Astrocyte (in vitro differentiated cells and primary cell): ENCODE measurements at regions not wholly inside any gene's neighbourhood (a gene's known extent, or its start where the extent isn't known, plus 50 kb on each side); places are given as distances from the start of the nearest gene placed in this dataset.

Experiments
- DNase-seq: peaks from one replicate; pipeline ENCODE4 v3.0.0-alpha.2; 2010; ENCODE audit warnings: low read depth
- FAIRE-seq: peaks from 2 replicates; lab custom pipeline; 2011; peaks lifted over from hg19 to GRCh38; lab: Jason Lieb, UNC
- H2AFZ ChIP-seq: 2 replicates; pipeline ENCODE4 v1.6.0; 2012; ENCODE audit warnings: low read depth, low read length, inconsistent platforms
- H3K27ac ChIP-seq: 2 replicates; pipeline ENCODE4 v1.5.1; 2011; ENCODE audit warnings: low read depth, low read length, inconsistent platforms
- H3K27me3 ChIP-seq: 2 replicates; pipeline ENCODE4 v1.6.0; 2011; ENCODE audit warnings: low read length, inconsistent platforms; ENCODE audit not compliant: insufficient read depth
- H3K36me3 ChIP-seq: 2 replicates; pipeline ENCODE4 v1.5.1; 2011; ENCODE audit warnings: low read length, inconsistent platforms; ENCODE audit not compliant: insufficient read depth
- H3K4me1 ChIP-seq: 2 replicates; pipeline ENCODE4 v1.5.1; 2011; ENCODE audit warnings: low read length, inconsistent platforms; ENCODE audit not compliant: insufficient read depth
- H3K4me2 ChIP-seq: 2 replicates; pipeline ENCODE4 v1.6.0; 2012; ENCODE audit warnings: low read length, inconsistent platforms
- H3K4me3 ChIP-seq: 2 replicates; pipeline ENCODE4 v1.5.1; 2011; ENCODE audit warnings: low read depth, mild to moderate bottlenecking, low read length, inconsistent platforms; ENCODE audit not compliant: insufficient read depth
- H3K79me2 ChIP-seq: 2 replicates; pipeline ENCODE4 v1.6.0; 2012; ENCODE audit warnings: mild to moderate bottlenecking, low read length, inconsistent platforms; ENCODE audit not compliant: insufficient read depth
- H3K9ac ChIP-seq: 2 replicates; pipeline ENCODE4 v1.6.0; 2012; ENCODE audit warnings: mild to moderate bottlenecking, low read length, inconsistent platforms
- H3K9me3 ChIP-seq: 2 replicates; pipeline ENCODE4 v1.5.1; 2012; ENCODE audit warnings: low read depth, mild to moderate bottlenecking, low read length, inconsistent platforms; ENCODE audit not compliant: insufficient read depth
- H4K20me1 ChIP-seq: 2 replicates; pipeline ENCODE4 v1.6.0; 2012; ENCODE audit warnings: low read length, inconsistent platforms; ENCODE audit not compliant: insufficient read depth
- H3K27ac Mint-ChIP-seq: one replicate; pipeline ENCODE4 v1.8.0; 2021; ENCODE audit warnings: mild to moderate bottlenecking, mixed read lengths; ENCODE audit not compliant: unreplicated experiment
- H3K27me3 Mint-ChIP-seq: one replicate; pipeline ENCODE4 v1.8.0; 2021; ENCODE audit warnings: low read depth, mixed read lengths; ENCODE audit not compliant: unreplicated experiment
- H3K36me3 Mint-ChIP-seq: one replicate; pipeline ENCODE4 v1.8.0; 2021; ENCODE audit warnings: low read depth, mixed read lengths; ENCODE audit not compliant: unreplicated experiment
- H3K4me1 Mint-ChIP-seq: one replicate; pipeline ENCODE4 v1.8.0; 2021; ENCODE audit warnings: low read depth, mixed read lengths; ENCODE audit not compliant: unreplicated experiment
- H3K4me3 Mint-ChIP-seq: one replicate; pipeline ENCODE4 v1.8.0; 2021; ENCODE audit warnings: mild to moderate bottlenecking, moderate library complexity, mixed read lengths; ENCODE audit not compliant: unreplicated experiment
- H3K9me3 Mint-ChIP-seq: one replicate; pipeline ENCODE4 v1.8.0; 2021; ENCODE audit warnings: mild to moderate bottlenecking, mixed read lengths; ENCODE audit not compliant: unreplicated experiment
- EZH2 ChIP-seq: IDR thresholded peaks from 2 replicates; pipeline ENCODE4 v1.6.1; 2012; ENCODE audit warnings: mild to moderate bottlenecking, low read length, inconsistent platforms; ENCODE audit not compliant: insufficient read depth
- TF ChIP-seq, protein P1 (sequence below): IDR thresholded peaks from 2 replicates; pipeline ENCODE4 v1.5.1; 2011; ENCODE audit warnings: low read depth, mild to moderate bottlenecking, inconsistent platforms, low read length, moderate library complexity; ENCODE audit not compliant: insufficient read depth

DNA sequence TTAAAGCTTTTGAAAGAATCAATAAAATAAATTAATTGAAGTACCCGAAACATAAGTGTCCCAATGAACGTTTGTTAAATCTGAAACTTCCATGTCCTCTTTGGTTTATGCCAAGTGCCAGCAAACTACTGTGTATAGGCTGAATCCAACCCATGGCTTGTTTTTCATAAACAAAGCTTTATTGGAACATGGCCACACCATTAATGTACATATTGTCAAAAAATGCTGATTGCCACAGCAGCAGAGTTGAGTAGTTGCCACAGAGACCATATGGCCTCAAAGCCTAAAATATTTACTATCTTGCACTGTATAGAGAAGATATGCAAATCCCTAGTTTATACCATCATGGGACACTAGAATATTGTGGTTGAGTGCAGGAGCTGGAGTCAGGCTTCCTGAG lies 406.1 kb downstream of the MAFB start:
- DNase-seq (no peak), FAIRE-seq (no peak)
- no peak overlapping the region for H3K4me2 ChIP-seq
- H3K27me3 ChIP-seq = peaks cover 5% of the 10 kb centered on the region
- no peaks in the 10 kb centered on the region for H3K9me3 ChIP-seq
- H3K4me1 ChIP-seq = no peaks in the 10 kb centered on the region
- H2AFZ ChIP-seq = no peak overlapping the region
- no peaks in the 10 kb centered on the region for H3K79me2 ChIP-seq
- H3K27ac ChIP-seq = no peak overlapping the region
- H3K27me3 Mint-ChIP-seq = peaks cover 19% of the 10 kb centered on the region
- no peak overlapping the region for H3K4me3 Mint-ChIP-seq
- TF ChIP-seq, protein P1, sequence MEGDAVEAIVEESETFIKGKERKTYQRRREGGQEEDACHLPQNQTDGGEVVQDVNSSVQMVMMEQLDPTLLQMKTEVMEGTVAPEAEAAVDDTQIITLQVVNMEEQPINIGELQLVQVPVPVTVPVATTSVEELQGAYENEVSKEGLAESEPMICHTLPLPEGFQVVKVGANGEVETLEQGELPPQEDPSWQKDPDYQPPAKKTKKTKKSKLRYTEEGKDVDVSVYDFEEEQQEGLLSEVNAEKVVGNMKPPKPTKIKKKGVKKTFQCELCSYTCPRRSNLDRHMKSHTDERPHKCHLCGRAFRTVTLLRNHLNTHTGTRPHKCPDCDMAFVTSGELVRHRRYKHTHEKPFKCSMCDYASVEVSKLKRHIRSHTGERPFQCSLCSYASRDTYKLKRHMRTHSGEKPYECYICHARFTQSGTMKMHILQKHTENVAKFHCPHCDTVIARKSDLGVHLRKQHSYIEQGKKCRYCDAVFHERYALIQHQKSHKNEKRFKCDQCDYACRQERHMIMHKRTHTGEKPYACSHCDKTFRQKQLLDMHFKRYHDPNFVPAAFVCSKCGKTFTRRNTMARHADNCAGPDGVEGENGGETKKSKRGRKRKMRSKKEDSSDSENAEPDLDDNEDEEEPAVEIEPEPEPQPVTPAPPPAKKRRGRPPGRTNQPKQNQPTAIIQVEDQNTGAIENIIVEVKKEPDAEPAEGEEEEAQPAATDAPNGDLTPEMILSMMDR = no peak
- TF ChIP-seq EZH2 = no peak
- H3K4me3 ChIP-seq = no peak overlapping the region
- no peak overlapping the region for H3K9ac ChIP-seq
- no peaks in the 10 kb centered on the region for H4K20me1 ChIP-seq
- peaks cover 11% of the 10 kb centered on the region for H3K4me1 Mint-ChIP-seq
- no peaks in the 10 kb centered on the region for H3K36me3 Mint-ChIP-seq
- H3K36me3 ChIP-seq = no peaks in the 10 kb centered on the region
- no peak overlapping the region for H3K27ac Mint-ChIP-seq
- no peaks in the 10 kb centered on the region for H3K9me3 Mint-ChIP-seq

GRCh38 chr20:40282541-40282940 lies 406.5 kb downstream of the MAFB start:
- Histone ChIP-seq H3K27me3 (peaks cover 5% of the 10 kb centered on the region), H2AFZ (no peak overlapping the region), H3K79me2 (no peaks in the 10 kb centered on the region), H4K20me1 (no peaks in the 10 kb centered on the region), H3K9ac (no peak overlapping the region), H3K4me3 (no peak overlapping the region), H3K27ac (no peak overlapping the region), H3K9me3 (no peaks in the 10 kb centered on the region), H3K36me3 (no peaks in the 10 kb centered on the region), H3K4me1 (no peaks in the 10 kb centered on the region), H3K4me2 (no peak overlapping the region)
- DNase-seq (no peak), FAIRE-seq (no peak)
- Mint-ChIP-seq H3K36me3 (no peaks in the 10 kb centered on the region), H3K4me1 (peaks cover 15% of the 10 kb centered on the region), H3K9me3 (no peaks in the 10 kb centered on the region), H3K4me3 (no peak overlapping the region), H3K27me3 (peaks cover 19% of the 10 kb centered on the region), H3K27ac (no peak overlapping the region)
- TF ChIP-seq, protein P1 = no peak
- TF ChIP-seq EZH2 = no peak

GRCh38 chr20:40280616-40281015 lies 408.4 kb downstream of the MAFB start:
- Histone ChIP-seq H3K9me3 (no peaks in the 10 kb centered on the region), H3K4me2 (no peak overlapping the region), H3K4me3 (no peak overlapping the region), H3K27ac (no peak overlapping the region), H2AFZ (no peak overlapping the region), H3K36me3 (no peaks in the 10 kb centered on the region), H3K4me1 (no peaks in the 10 kb centered on the region), H3K79me2 (no peaks in the 10 kb centered on the region), H3K27me3 (peaks cover 5% of the 10 kb centered on the region), H4K20me1 (no peaks in the 10 kb centered on the region), H3K9ac (no peak overlapping the region)
- Mint-ChIP-seq H3K27ac (no peak overlapping the region), H3K4me1 (peaks cover 15% of the 10 kb centered on the region), H3K9me3 (no peaks in the 10 kb centered on the region), H3K4me3 (no peak overlapping the region), H3K36me3 (no peaks in the 10 kb centered on the region), H3K27me3 (peaks cover 9% of the 10 kb centered on the region)
- TF ChIP-seq, protein P1 = no peak
- TF ChIP-seq EZH2 = no peak
- no peak for DNase-seq
- FAIRE-seq = no peak
